Stimulated activated naive CD8-positive, alpha-beta T cell treated with anti-CD3 and anti-CD28 coated beads, Interleukin-15, Interleukin-2, amounts not matched to agents 100 ng/mL and 50 ng/mL, for 24 hours (primary cell): ENCODE measurements at regions not wholly inside any gene's neighbourhood (a gene's known extent, or its start where the extent isn't known, plus 50 kb on each side); places are given as distances from the start of the nearest gene placed in this dataset.
"Not testable (repeated sequence)": the region's sequence is repeated elsewhere in the genome, so short reads cannot be mapped to it uniquely, and the experiment has no call there.

Experiments used
- H3K27ac Mint-ChIP-seq: one replicate; pipeline ENCODE4 v1.8.0; 2021; ENCODE audit warnings: mild to moderate bottlenecking, mixed read lengths
- H3K27me3 Mint-ChIP-seq: one replicate; pipeline ENCODE4 v1.8.0; 2021; ENCODE audit warnings: mixed read lengths
- H3K36me3 Mint-ChIP-seq: one replicate; pipeline ENCODE4 v1.8.0; 2021; ENCODE audit warnings: low read depth, mixed read lengths
- H3K4me1 Mint-ChIP-seq: one replicate; pipeline ENCODE4 v1.8.0; 2021; ENCODE audit warnings: low read depth, mixed read lengths
- H3K4me3 Mint-ChIP-seq: one replicate; pipeline ENCODE4 v1.8.0; 2021; ENCODE audit warnings: mild to moderate bottlenecking, mixed read lengths
- H3K9me3 Mint-ChIP-seq: one replicate; pipeline ENCODE4 v1.8.0; 2021; ENCODE audit warnings: mixed read lengths

GRCh38 chr15:66993874-66994696, 71.3 kb upstream of the SMAD3 start:
- Mint-ChIP-seq H3K4me3 (no peak overlapping the region), H3K36me3 (no peaks in the 10 kb centered on the region), H3K4me1 (peaks cover 5% of the 10 kb centered on the region), H3K27ac (no peak overlapping the region), H3K27me3 (peaks cover 10% of the 10 kb centered on the region), H3K9me3 (peaks cover 5% of the 10 kb centered on the region)

- Mint-ChIP-seq H3K27ac (no peak overlapping the region), H3K4me3 (no peak overlapping the region), H3K4me1 (peaks cover 5% of the 10 kb centered on the region), H3K36me3 (no peaks in the 10 kb centered on the region), H3K27me3 (peaks cover 8% of the 10 kb centered on the region), H3K9me3 (peaks cover 8% of the 10 kb centered on the region)
Observed at GRCh38 chr15:66994927-66995656, 70.3 kb upstream of the SMAD3 start.

- Mint-ChIP-seq H3K36me3 (no peaks in the 10 kb centered on the region), H3K27ac (no peak overlapping the region), H3K4me3 (no peak overlapping the region), H3K4me1 (peaks cover 5% of the 10 kb centered on the region), H3K9me3 (peaks cover 8% of the 10 kb centered on the region), H3K27me3 (peaks cover 4% of the 10 kb centered on the region)
Observed at GRCh38 chr15:66996094-66996493, 69.3 kb upstream of the SMAD3 start.

GRCh38 chr15:66997212-66997611, 68.2 kb upstream of the SMAD3 start:
- H3K4me3 Mint-ChIP-seq, result no peak overlapping the region
- no peaks in the 10 kb centered on the region for H3K27me3 Mint-ChIP-seq
- H3K9me3 Mint-ChIP-seq, result peaks cover 8% of the 10 kb centered on the region
- H3K4me1 Mint-ChIP-seq, result peaks cover 5% of the 10 kb centered on the region
- no peaks in the 10 kb centered on the region for H3K36me3 Mint-ChIP-seq
- no peak overlapping the region for H3K27ac Mint-ChIP-seq

- not testable (repeated sequence) for H3K9me3 Mint-ChIP-seq, H3K4me3 Mint-ChIP-seq, H3K36me3 Mint-ChIP-seq, H3K4me1 Mint-ChIP-seq, H3K27me3 Mint-ChIP-seq, H3K27ac Mint-ChIP-seq
Observed at GRCh38 chr15:66998234-66998633, 67.2 kb upstream of the SMAD3 start.

GRCh38 chr15:66999046-66999968, 66.1 kb upstream of the SMAD3 start:
- H3K36me3 Mint-ChIP-seq, result no peaks in the 10 kb centered on the region
- H3K4me1 Mint-ChIP-seq, result no peaks in the 10 kb centered on the region
- H3K9me3 Mint-ChIP-seq, result peaks cover 8% of the 10 kb centered on the region
- no peak overlapping the region for H3K27ac Mint-ChIP-seq
- H3K27me3 Mint-ChIP-seq, result no peaks in the 10 kb centered on the region
- no peak overlapping the region for H3K4me3 Mint-ChIP-seq

- Mint-ChIP-seq H3K27me3 (no peaks in the 10 kb centered on the region), H3K27ac (no peak overlapping the region), H3K4me3 (no peak overlapping the region), H3K4me1 (no peaks in the 10 kb centered on the region), H3K36me3 (no peaks in the 10 kb centered on the region), H3K9me3 (peaks cover 8% of the 10 kb centered on the region)
Observed at GRCh38 chr15:67000896-67001295, 64.5 kb upstream of the SMAD3 start.

- Mint-ChIP-seq H3K4me3 (no peak overlapping the region), H3K27me3 (no peaks in the 10 kb centered on the region), H3K27ac (no peak overlapping the region), H3K36me3 (no peaks in the 10 kb centered on the region), H3K9me3 (peaks cover 8% of the 10 kb centered on the region), H3K4me1 (no peaks in the 10 kb centered on the region)
Observed at GRCh38 chr15:67002368-67002767, 63.0 kb upstream of the SMAD3 start.

GRCh38 chr15:67003586-67003985, 61.8 kb upstream of the SMAD3 start:
- H3K27me3 Mint-ChIP-seq, result no peaks in the 10 kb centered on the region
- H3K9me3 Mint-ChIP-seq, result peaks cover 4% of the 10 kb centered on the region
- no peak overlapping the region for H3K4me3 Mint-ChIP-seq
- no peaks in the 10 kb centered on the region for H3K36me3 Mint-ChIP-seq
- no peaks in the 10 kb centered on the region for H3K4me1 Mint-ChIP-seq
- no peak overlapping the region for H3K27ac Mint-ChIP-seq

GRCh38 chr15:67004142-67004541, 61.3 kb upstream of the SMAD3 start:
- no peak overlapping the region for H3K27ac Mint-ChIP-seq
- no peaks in the 10 kb centered on the region for H3K4me1 Mint-ChIP-seq
- peaks cover 3% of the 10 kb centered on the region for H3K9me3 Mint-ChIP-seq
- H3K36me3 Mint-ChIP-seq, result no peaks in the 10 kb centered on the region
- no peak overlapping the region for H3K4me3 Mint-ChIP-seq
- H3K27me3 Mint-ChIP-seq, result no peaks in the 10 kb centered on the region

GRCh38 chr15:67005294-67005996, 60.0 kb upstream of the SMAD3 start:
- Mint-ChIP-seq H3K27me3 (no peaks in the 10 kb centered on the region), H3K27ac (no peak overlapping the region)

GRCh38 chr15:67006083-67007065, 59.0 kb upstream of the SMAD3 start:
- no peaks in the 10 kb centered on the region for H3K9me3 Mint-ChIP-seq
- no peaks in the 10 kb centered on the region for H3K27me3 Mint-ChIP-seq
- no peak overlapping the region for H3K27ac Mint-ChIP-seq
- no peak overlapping the region for H3K4me3 Mint-ChIP-seq
- H3K36me3 Mint-ChIP-seq, result no peaks in the 10 kb centered on the region
- H3K4me1 Mint-ChIP-seq, result no peaks in the 10 kb centered on the region

More at GRCh38 chr15:67005294-67005996, 60.0 kb upstream of the SMAD3 start:
- Mint-ChIP-seq H3K4me3 (no peak overlapping the region), H3K36me3 (no peaks in the 10 kb centered on the region), H3K9me3 (no peaks in the 10 kb centered on the region), H3K4me1 (no peaks in the 10 kb centered on the region)
